ENCODE measurements at regions not wholly inside any gene's neighbourhood (a gene's known extent, or its start where the extent isn't known, plus 50 kb on each side); places are given as distances from the start of the nearest gene placed in this dataset.

- TF ChIP-seq REST (tag by site-specific recombination; IDR thresholded peaks at IDR 0.05) (no peak), GLI2 (tag by site-specific recombination; IDR thresholded peaks at IDR 0.05; ENCODE audit: borderline replicate concordance, low read depth) (no peak), AEBP2 (tag by site-specific recombination; IDR thresholded peaks at IDR 0.05; ENCODE audit: borderline replicate concordance) (no peak), ZNF112 (tag by site-specific recombination; IDR thresholded peaks at IDR 0.05) (no peak), HIC1 (tag by site-specific recombination; IDR thresholded peaks at IDR 0.05) (no peak), ZNF473 (tag by site-specific recombination; IDR thresholded peaks at IDR 0.05) (no peak), ZNF571 (tag by site-specific recombination; IDR thresholded peaks at IDR 0.05) (no peak), ZNF18 (tag by site-specific recombination; IDR thresholded peaks at IDR 0.05) (no peak), KLF10 (tag by site-specific recombination; IDR thresholded peaks at IDR 0.05) (no peak), KLF1 (tag by site-specific recombination; IDR thresholded peaks at IDR 0.05) (0 out of 2 replicates have a peak, but pooled peaks have one; percentile 26), YY1 (tag by site-specific recombination; IDR thresholded peaks at IDR 0.05) (no peak), ZNF274 (IDR thresholded peaks at IDR 0.05; ENCODE audit: low read length) (no peak), ZNF274 (tag by site-specific recombination; IDR thresholded peaks at IDR 0.05; ENCODE audit: borderline replicate concordance) (no peak), ZFP69B (tag by site-specific recombination; IDR thresholded peaks at IDR 0.05) (no peak), MEIS1 (CRISPR knock-in tag; IDR thresholded peaks at IDR 0.05; ENCODE audit: borderline replicate concordance) (no peak), ZBTB26 (tag by site-specific recombination; optimal IDR thresholded peaks at IDR 0.05) (no peak), ZNF302 (tag by site-specific recombination; IDR thresholded peaks at IDR 0.05; ENCODE audit: low read depth) (no peak), ZNF677 (tag by site-specific recombination; IDR thresholded peaks at IDR 0.05) (no peak), ZBTB17 (tag by site-specific recombination; IDR thresholded peaks at IDR 0.05) (peak; percentile 19; the same call in 1 of the 2 replicates), ZNF639 (tag by site-specific recombination; IDR thresholded peaks at IDR 0.05) (0 out of 2 replicates have a peak, but pooled peaks have one; percentile 25), ZBTB8A (tag by site-specific recombination; IDR thresholded peaks at IDR 0.05) (no peak), YY2 (tag by site-specific recombination; IDR thresholded peaks at IDR 0.05) (no peak), ZSCAN23 (tag by site-specific recombination; IDR thresholded peaks at IDR 0.05) (no peak), ZNF449 (tag by site-specific recombination; IDR thresholded peaks at IDR 0.05) (0 out of 2 replicates have a peak, but pooled peaks have one; percentile 15), ZNF580 (tag by site-specific recombination; IDR thresholded peaks at IDR 0.05) (no peak)
These were observed 84.8 kb downstream of the PPCDC start (continued) for GRCh38 chr15:75107908-75108838.
